Body of pancreas (tissue), 4 donors: ENCODE measurements at regions not wholly inside any gene's neighbourhood (a gene's known extent, or its start where the extent isn't known, plus 50 kb on each side); places are given as distances from the start of the nearest gene placed in this dataset.

Source experiments
- POLR2A ChIP-seq, 3 donors: fragments of 450-650 bp; IDR thresholded peaks; one replicate each; pipeline ENCODE4 v1.6.1; 2016; ENCODE audit warnings: antibody characterized with exemption in 3 of 3, mild to moderate bottlenecking in 2 of 3
- TF ChIP-seq, protein P1 (sequence below), 7 experiments: fragments of 450-650 bp in 4 of 7; fragments of 200-600 bp in 3 of 7; sonication (generic) in 3 of 7; IDR thresholded peaks; one replicate each; pipeline ENCODE4 v1.5.1; 2016 to 2019; ENCODE audit warnings: antibody characterized with exemption in 7 of 7

DNA sequence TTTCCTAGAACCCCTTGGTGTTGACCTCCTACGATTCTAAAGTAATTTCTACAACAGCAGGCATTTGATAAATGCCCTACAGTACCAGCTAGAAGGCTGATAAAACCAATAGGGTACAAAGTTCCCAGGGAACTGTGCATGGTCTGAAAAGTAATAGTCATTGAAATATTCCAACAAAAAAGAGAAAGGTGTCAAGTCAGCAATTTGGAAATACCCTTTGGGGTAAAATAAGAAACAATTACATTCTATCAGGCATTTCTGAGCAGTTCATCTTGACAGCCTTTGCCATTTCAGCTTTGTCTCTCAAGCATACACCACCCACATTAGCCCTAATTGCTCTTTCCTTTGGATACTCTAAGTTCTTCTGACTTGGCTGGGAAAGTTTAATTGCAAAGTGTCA lies 542.9 kb upstream of the DDX18 start:
- TF ChIP-seq POLR2A (IDR thresholded peaks at IDR 0.05): no peak
- TF ChIP-seq, protein P1, sequence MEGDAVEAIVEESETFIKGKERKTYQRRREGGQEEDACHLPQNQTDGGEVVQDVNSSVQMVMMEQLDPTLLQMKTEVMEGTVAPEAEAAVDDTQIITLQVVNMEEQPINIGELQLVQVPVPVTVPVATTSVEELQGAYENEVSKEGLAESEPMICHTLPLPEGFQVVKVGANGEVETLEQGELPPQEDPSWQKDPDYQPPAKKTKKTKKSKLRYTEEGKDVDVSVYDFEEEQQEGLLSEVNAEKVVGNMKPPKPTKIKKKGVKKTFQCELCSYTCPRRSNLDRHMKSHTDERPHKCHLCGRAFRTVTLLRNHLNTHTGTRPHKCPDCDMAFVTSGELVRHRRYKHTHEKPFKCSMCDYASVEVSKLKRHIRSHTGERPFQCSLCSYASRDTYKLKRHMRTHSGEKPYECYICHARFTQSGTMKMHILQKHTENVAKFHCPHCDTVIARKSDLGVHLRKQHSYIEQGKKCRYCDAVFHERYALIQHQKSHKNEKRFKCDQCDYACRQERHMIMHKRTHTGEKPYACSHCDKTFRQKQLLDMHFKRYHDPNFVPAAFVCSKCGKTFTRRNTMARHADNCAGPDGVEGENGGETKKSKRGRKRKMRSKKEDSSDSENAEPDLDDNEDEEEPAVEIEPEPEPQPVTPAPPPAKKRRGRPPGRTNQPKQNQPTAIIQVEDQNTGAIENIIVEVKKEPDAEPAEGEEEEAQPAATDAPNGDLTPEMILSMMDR (IDR thresholded peaks at IDR 0.05): no peak
